ENCODE measurements at regions not wholly inside any gene's neighbourhood (a gene's known extent, or its start where the extent isn't known, plus 50 kb on each side); places are given as distances from the start of the nearest gene placed in this dataset.
A peak's percentile ranks its signal among the peaks of the same experiment; 100 is the strongest.
"Not testable (repeated sequence)": the region's sequence is repeated elsewhere in the genome, so short reads cannot be mapped to it uniquely, and the experiment has no call there.

DNA sequence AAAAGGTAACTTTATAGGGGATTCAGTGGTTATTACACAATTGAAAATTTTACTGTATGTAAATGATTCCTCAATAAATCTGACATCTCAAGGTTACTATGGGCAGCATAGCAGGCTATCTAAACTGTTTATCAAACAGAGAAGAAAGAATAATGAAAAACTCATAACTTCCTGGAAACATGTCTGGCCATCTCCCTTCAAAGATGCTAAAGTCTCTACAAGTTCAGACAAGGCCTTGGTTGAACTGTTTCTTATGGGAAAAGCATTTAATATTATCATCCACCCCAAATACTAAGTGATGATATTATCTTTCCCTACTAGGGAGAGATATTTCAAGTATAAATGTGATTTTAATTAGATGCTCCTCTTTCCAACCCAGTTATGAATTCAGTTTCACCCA, 114.9 kb downstream of the ARRDC4 start:
- H3K36me3 Mint-ChIP-seq (ENCODE audit: low read depth) = no peaks in the 10 kb centered on the region
- ATAC-seq (replicated peaks) = no peak
- no peak overlapping the region for H3K4me3 Mint-ChIP-seq
- H3K4me1 Mint-ChIP-seq = no peaks in the 10 kb centered on the region
- no peaks in the 10 kb centered on the region for H3K27me3 Mint-ChIP-seq
- no peaks in the 10 kb centered on the region for H3K9me3 Mint-ChIP-seq
- H3K27ac Mint-ChIP-seq = no peak overlapping the region

DNA sequence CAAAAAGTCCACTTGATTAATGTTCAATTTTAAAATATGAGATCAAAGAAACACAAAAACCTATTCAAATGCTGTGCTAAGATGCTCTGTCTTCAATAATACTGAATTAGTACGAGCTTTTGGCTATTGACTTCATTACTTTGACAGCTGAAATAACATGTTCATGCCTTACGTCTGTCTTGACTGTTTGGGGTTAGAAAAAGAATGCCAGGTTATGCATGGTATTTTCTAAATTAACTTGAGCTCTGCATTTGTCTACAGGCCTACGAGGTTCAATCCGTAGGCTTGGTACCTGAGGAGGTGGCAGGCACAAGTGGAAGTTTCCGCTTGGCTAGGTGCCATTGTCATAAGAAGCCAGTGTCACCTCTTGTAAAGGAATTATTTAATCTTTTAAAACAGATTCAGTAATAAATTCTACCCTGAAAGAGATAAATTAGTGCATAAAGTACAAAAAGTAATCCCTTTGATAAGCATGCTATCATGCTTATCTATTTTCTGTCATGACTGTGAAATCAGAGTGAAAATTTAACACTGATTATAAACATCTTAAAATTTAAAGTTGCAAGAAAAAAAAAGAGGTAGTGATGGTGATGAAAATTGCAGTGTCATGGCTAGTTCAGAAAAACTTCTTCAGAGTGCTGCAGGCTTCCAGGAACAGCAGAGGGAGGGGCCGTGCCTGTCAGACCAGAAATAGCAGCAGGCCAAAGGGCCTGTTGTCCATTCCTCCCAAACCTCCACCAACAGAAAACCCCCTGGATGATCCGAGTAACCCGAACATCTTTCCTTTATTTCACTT, 115.7 kb downstream of the ARRDC4 start:
- no peak for ATAC-seq (replicated peaks)
- H3K4me1 Mint-ChIP-seq = no peaks in the 10 kb centered on the region
- no peak overlapping the region for H3K27ac Mint-ChIP-seq
- no peaks in the 10 kb centered on the region for H3K27me3 Mint-ChIP-seq
- H3K9me3 Mint-ChIP-seq = no peaks in the 10 kb centered on the region
- no peak overlapping the region for H3K4me3 Mint-ChIP-seq
- H3K36me3 Mint-ChIP-seq (ENCODE audit: low read depth) = no peaks in the 10 kb centered on the region

DNA sequence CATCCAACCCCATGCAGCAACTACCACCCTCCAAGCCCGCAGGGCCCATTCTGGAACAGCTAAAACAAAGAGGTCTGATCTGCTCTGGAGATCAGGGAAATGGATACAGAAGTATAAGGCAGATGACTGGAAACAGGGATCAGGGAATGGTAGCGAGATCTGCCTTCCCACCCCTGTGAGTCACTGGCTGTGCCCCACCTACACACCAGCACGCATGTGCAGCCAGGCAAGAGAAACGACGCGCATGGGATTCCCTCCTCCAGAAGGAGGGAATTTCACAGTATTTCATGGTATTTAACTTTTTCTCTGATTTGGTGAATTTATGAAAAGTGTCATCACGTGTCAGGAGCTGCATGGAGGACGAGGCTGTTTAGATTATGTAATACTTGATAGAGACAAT, 116.7 kb downstream of the ARRDC4 start:
- Mint-ChIP-seq H3K27me3 (no peaks in the 10 kb centered on the region), H3K4me3 (no peak overlapping the region), H3K4me1 (no peaks in the 10 kb centered on the region), H3K9me3 (no peaks in the 10 kb centered on the region), H3K27ac (no peak overlapping the region), H3K36me3 (ENCODE audit: low read depth) (no peaks in the 10 kb centered on the region)
- ATAC-seq (replicated peaks) = no peak

DNA sequence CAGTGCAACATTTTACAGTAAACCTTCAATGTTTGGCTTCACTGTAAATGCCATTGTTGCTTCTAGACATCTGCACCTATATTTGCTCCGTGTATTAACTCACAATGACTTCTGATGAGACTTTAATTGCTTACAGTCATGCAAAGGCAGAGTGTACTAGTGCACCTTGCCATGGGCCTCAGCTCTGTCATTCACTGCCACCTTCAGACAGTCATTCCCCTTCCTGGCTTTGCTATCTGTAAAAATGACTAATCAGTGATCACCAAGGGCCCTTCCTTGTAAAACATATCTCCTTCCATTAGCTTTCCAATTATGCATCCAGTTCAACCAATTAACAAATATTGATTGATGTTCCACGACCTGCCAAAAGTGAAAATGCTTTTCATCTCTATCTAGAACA, 120.3 kb downstream of the ARRDC4 start:
- H3K4me3 Mint-ChIP-seq = no peak overlapping the region
- H3K9me3 Mint-ChIP-seq = no peaks in the 10 kb centered on the region
- no peaks in the 10 kb centered on the region for H3K36me3 Mint-ChIP-seq (ENCODE audit: low read depth)
- no peak for ATAC-seq (replicated peaks)
- H3K4me1 Mint-ChIP-seq = no peaks in the 10 kb centered on the region
- H3K27ac Mint-ChIP-seq = no peak overlapping the region
- no peaks in the 10 kb centered on the region for H3K27me3 Mint-ChIP-seq

DNA sequence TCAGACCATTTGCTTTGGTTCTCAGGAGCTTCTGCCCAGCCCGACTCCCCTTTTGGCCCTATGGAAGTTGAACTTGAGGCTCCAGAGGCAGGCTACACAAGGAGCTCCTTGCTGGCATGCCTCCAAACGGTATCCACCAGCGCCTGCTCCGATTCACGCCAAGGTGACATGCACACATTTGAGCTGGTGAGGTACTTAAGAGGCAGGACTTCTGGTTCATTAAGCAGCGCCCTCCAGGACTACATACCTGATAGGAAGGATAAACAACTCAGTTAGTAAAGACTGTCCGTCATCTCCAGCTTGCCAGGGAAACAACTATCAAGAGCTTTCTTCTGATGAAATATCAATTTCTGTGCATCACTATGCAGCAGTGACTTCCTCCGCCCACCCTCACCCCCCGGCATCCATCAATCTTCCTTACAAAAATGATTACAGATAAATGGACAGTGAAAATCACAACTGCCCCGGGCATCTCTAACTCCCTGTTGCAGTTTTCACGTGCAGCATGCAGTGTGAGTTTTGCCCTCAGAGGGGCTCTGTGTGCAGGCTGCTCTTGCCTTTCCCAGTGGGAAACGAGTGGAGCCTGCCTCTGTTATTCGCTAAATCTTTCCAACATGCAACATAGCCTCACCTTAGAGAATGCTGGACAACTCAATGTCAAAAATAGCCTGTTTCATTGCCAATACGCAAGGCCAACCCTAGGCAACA, 122.9 kb downstream of the ARRDC4 start:
- no peaks in the 10 kb centered on the region for H3K27me3 Mint-ChIP-seq
- H3K4me3 Mint-ChIP-seq = no peak overlapping the region
- H3K27ac Mint-ChIP-seq = no peak overlapping the region
- H3K9me3 Mint-ChIP-seq = peaks cover 5% of the 10 kb centered on the region
- no peaks in the 10 kb centered on the region for H3K4me1 Mint-ChIP-seq
- ATAC-seq (replicated peaks) = no peak
- no peaks in the 10 kb centered on the region for H3K36me3 Mint-ChIP-seq (ENCODE audit: low read depth)

DNA sequence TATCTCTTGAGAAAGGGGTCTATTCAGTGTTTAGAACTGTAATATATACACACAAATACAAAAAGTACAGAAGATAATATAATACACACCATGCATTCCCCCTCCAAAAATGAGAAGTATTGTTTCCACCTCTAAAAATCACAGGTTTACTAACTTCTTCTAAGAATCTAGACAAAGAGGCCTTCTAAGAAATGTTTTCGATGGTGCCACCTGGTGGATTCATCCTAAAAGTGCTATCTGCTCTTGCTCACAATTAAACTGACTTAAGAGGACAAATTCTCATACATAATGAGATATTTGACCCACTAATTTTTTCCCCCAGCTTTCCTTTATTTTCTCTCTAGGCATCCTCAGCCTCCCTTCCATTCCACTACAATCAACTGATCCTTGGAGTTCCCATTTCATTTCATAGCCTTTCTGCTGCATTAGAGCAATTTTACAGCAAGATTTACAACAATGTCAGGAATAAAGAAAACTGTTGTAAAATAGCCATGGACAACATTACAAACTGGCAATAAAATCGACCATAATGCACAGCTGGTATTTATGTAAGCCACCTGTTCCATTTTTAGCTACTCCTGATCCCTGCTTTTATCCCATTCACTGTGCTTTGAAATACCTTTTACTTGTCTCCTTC, 124.6 kb downstream of the ARRDC4 start:
- Mint-ChIP-seq H3K27ac (no peak overlapping the region), H3K9me3 (peaks cover 5% of the 10 kb centered on the region)

DNA sequence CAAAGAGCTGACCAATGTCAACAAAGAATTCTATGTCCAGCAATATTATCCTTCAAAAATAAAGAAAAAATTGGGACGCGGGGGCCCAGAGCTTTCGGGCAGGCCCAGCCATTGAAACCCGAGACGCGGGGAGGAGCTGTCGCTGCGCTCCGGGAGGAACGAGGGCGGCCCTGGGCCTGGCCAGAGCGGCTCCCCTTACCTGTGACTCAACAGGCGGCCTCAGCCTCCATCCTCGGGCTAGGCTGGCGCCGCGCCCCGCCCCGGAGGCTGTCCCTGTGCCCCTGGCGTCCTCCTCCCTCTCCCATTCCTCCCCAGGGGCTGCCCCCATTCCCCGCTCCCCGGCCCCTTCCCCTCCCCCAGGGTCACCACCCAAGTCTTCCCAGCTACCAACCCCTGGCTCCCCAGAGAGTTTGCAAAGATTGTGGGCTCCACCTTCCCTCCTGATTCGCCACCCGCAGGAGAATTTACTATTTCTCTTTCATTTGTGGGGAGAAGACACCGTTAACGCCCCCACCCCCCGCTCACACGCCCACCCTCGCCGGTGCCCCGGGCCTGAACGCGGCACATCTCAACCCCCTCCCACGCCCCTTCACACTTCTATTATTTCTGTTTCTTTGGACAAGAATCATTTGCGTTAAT, 127.9 kb downstream of the ARRDC4 start:
- H3K4me3 Mint-ChIP-seq, H3K27me3 Mint-ChIP-seq: not testable (repeated sequence)

More for the DNA sequence above, 124.6 kb downstream of the ARRDC4 start:
- no peak for ATAC-seq (replicated peaks)
- Mint-ChIP-seq H3K36me3 (ENCODE audit: low read depth) (no peaks in the 10 kb centered on the region), H3K4me3 (no peak overlapping the region), H3K27me3 (no peaks in the 10 kb centered on the region), H3K4me1 (no peaks in the 10 kb centered on the region)

DNA sequence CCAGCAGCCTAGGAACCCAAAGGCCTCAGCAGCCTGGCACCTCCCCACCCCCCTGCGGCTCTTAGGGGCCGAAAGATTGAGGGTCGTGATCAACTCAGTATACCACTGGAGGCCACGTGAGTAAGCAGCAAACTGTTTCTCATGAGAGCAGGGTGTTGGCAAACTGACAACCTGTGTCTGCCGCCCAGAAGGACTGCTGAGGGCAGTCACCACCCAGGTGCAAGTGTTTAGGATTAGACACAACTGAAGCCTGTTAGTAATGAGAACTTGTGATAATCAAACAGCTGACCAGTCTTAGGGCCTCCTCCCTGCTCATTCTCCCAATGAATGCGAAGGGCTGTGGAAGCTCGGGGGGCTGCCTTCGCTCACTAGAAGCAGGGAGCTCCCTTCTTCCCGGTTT, 128.8 kb downstream of the ARRDC4 start:
- not testable (repeated sequence) for H3K4me3 Mint-ChIP-seq; H3K27me3 Mint-ChIP-seq; H3K9me3 Mint-ChIP-seq; H3K4me1 Mint-ChIP-seq; H3K27ac Mint-ChIP-seq; ATAC-seq (replicated peaks); H3K36me3 Mint-ChIP-seq (ENCODE audit: low read depth)

More for the DNA sequence above, 127.9 kb downstream of the ARRDC4 start:
- H3K9me3 Mint-ChIP-seq; H3K27ac Mint-ChIP-seq; H3K4me1 Mint-ChIP-seq; H3K36me3 Mint-ChIP-seq (ENCODE audit: low read depth): not testable (repeated sequence)
- ATAC-seq (replicated peaks) = peak; percentile 100

DNA sequence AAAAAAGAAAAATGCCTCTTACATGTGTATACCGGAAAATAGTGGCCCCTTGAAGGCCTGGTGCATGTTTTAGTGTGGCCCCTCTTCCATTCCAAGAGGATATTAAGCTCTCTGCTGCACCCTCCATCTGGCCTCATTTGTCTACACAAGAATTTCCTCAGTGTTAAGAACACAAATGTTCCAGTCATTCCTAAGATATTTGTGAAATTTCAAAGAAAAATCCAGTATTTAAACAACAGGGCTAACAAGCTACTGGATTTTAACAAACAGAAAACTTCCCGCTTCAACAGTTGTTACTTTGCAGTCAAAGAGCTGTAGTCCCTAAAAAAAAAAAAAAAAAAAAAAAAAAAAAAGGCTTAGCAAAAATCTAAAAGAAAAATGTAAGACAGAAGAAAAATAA, 137.5 kb downstream of the ARRDC4 start:
- H3K4me3 Mint-ChIP-seq; H3K4me1 Mint-ChIP-seq; H3K27ac Mint-ChIP-seq; H3K9me3 Mint-ChIP-seq; H3K36me3 Mint-ChIP-seq (ENCODE audit: low read depth); ATAC-seq (replicated peaks); H3K27me3 Mint-ChIP-seq: not testable (repeated sequence)

DNA sequence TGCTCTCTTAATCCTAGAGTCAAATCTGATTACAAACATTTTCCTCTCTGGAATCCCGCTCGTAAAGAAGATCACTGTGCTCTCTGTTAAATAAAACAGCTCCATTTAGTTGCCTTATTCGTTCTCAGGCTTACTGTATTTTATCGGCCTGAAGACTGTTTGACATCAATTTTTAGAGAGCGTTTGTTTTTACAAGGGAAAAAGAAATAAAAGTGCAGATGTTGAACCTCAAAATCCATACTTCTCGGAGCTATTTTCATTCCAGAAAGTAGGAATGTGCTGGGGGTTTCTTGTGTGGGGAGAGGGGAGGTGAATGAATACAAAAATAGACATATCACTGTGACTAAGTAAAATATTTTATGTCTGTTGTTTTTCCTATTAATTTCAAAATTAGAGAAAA, 140.1 kb downstream of the ARRDC4 start:
- H3K27me3 Mint-ChIP-seq; H3K9me3 Mint-ChIP-seq; ATAC-seq (replicated peaks); H3K4me3 Mint-ChIP-seq; H3K36me3 Mint-ChIP-seq (ENCODE audit: low read depth); H3K4me1 Mint-ChIP-seq; H3K27ac Mint-ChIP-seq: not testable (repeated sequence)

DNA sequence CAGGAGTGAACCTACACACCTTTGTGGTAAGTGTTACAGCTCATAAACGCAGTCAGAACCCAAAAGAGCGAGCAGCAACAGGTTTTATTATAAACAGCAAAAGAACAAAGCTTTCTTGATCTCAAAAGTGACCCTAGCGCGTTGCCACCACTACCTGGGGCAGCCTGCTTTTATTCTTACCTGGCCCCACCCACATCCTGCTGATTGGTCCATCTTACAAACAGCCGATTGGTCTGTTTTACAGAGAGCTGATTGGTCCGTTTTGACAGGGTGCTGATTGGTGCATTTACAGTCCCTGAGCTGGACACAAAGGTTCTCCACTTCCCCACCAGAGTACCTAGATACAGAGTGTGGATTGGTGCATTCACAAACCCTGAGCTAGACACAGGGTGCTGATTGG, 143.1 kb downstream of the ARRDC4 start:
- no peak for ATAC-seq (replicated peaks)
- peaks cover 4% of the 10 kb centered on the region for H3K27me3 Mint-ChIP-seq
- no peaks in the 10 kb centered on the region for H3K36me3 Mint-ChIP-seq (ENCODE audit: low read depth)
- no peaks in the 10 kb centered on the region for H3K4me1 Mint-ChIP-seq
- H3K4me3 Mint-ChIP-seq = no peak overlapping the region
- no peak overlapping the region for H3K27ac Mint-ChIP-seq
- no peaks in the 10 kb centered on the region for H3K9me3 Mint-ChIP-seq

DNA sequence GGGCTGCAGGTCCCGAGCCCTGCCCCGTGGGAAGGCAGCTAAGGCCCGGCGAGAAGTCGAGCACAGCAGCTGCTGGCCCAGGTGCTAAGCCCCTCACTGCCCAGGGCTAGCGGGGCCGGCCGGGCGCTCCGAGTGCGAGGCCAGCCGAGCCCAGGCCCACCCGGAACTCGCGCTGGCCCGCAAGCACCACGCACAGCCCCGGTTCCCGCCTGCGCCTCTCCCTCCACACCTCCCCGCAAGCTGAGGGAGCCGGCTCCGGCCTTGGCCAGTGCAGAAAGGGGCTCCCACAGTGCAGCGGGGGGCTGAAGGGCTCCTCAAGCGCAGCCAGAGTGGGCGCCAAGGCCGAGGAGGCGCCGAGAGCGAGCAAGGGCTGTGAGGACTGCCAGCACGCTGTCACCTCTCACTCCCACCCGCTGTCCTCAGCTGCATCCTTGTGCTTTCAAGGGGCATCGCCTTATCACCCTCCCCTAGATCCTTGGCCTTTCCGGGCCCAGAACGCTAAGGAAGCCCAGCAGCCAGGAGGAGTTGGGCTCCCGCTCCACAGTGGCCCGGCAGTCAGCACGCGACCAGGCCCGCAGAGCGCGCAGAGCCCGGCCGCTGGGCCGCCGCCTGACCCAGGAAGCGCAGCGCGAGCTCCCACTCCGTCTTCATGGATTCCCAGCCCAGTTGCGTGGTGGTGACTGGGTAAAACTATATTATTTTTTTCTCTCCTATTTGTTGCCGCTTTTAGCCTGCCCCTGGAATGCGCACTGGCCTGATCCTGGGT, 144.1 kb downstream of the ARRDC4 start:
- not testable (repeated sequence) for H3K4me3 Mint-ChIP-seq; H3K9me3 Mint-ChIP-seq; H3K4me1 Mint-ChIP-seq; H3K36me3 Mint-ChIP-seq (ENCODE audit: low read depth); H3K27me3 Mint-ChIP-seq; ATAC-seq (replicated peaks); H3K27ac Mint-ChIP-seq

DNA sequence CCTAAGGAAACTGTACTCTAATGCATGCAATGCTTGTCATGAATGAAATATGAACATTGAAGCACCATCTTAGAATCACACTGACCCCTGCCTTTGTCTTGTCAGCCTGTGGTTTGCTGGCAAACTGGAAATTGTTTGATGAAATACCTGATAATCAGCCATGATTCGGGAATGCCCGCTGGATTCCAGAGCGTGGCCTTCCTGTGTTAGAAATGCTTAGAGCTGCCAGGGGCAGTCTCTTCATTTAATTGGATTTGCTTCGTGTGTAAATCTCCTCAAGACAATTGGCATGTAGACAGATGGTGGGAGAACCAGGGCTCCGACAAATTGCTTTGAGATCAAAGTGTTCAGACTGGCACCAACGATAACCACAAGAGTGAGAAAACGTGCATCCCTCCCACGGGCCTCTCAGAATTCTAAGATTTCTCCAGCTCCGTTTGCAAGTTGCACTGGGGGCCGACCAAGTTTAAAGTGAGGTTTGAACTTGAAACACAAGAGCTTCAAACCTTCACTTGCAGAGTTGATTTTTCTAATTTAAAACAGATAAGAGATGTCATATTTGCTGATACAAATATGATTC, 146.2 kb downstream of the ARRDC4 start:
- H3K36me3 Mint-ChIP-seq (ENCODE audit: low read depth); H3K27me3 Mint-ChIP-seq; H3K9me3 Mint-ChIP-seq; H3K4me1 Mint-ChIP-seq; ATAC-seq (replicated peaks); H3K27ac Mint-ChIP-seq; H3K4me3 Mint-ChIP-seq: not testable (repeated sequence)

DNA sequence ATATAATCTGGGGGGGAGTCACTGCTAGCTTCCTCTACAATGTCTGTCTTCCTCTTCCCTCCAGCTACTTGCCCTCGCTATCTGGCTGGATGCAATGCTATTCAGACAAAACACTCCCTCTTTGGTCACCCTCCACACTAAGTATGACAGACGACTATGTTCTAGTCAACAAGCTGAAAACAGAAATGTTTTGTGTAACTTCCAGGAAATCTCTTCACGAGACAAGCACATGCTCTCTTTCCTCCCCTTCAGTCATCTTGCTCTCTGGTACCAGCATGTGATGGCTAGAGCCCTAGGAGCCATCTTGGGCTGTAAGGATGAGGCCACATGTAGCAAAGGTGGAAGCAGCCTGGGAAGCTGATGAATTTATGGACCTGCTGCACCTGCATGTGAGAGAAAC, 151.3 kb downstream of the ARRDC4 start:
- Mint-ChIP-seq H3K4me1 (no peaks in the 10 kb centered on the region), H3K27ac (no peak overlapping the region), H3K4me3 (no peak overlapping the region), H3K27me3 (peaks cover 7% of the 10 kb centered on the region), H3K9me3 (no peaks in the 10 kb centered on the region), H3K36me3 (ENCODE audit: low read depth) (no peaks in the 10 kb centered on the region)
- no peak for ATAC-seq (replicated peaks)

Data from activated T-helper 17 cell treated with anti-CD3 and anti-CD28 coated beads, Interleukin-2, amount 50 U/mL, for 72 hours (primary cell).